H1 (cell line): ENCODE measurements at regions not wholly inside any gene's neighbourhood (a gene's known extent, or its start where the extent isn't known, plus 50 kb on each side); places are given as distances from the start of the nearest gene placed in this dataset.

ENCODE experiments used
- CTCF ChIA-PET: fragments of 300-600 bp; sonication (Branson Sonifier 250); formaldehyde crosslinking; loops from one replicate; lab custom pipeline; 2021; ENCODE audit not compliant: partially characterized antibody; lab: Charles Lee
- POLR2A ChIA-PET: fragments of 300-600 bp; sonication (Branson Sonifier 250); formaldehyde crosslinking; loops from one replicate; lab custom pipeline; 2021; ENCODE audit warnings: inconsistent platforms; ENCODE audit not compliant: partially characterized antibody; lab: Charles Lee
- DNase-seq, 2 experiments: peaks; one replicate each; pipeline versions ENCODE4 v3.0.0 to v3.0.0-alpha.2; 2010 to 2022; ENCODE audit warnings: low spot score in 2 of 2, low read depth in 1 of 2, mixed read lengths in 1 of 2
- FAIRE-seq: peaks from 2 replicates; lab custom pipeline; 2011; peaks lifted over from hg19 to GRCh38; lab: Jason Lieb, UNC
- H2AFZ ChIP-seq: 2 replicates; pipeline ENCODE4 v1.8.1; 2012; ENCODE audit warnings: low read length, inconsistent platforms
- H2AK5ac ChIP-seq: 2 replicates; pipeline ENCODE4 v1.6.1; 2013; ENCODE audit warnings: low read depth, low read length
- H2BK120ac ChIP-seq: replicated peaks from 2 replicates; pipeline ENCODE3; 2013; ENCODE audit warnings: low read depth, low read length, inconsistent platforms
- H2BK12ac ChIP-seq: 2 replicates; pipeline ENCODE4 v1.6.1; 2013; ENCODE audit warnings: low read depth, low read length
- H2BK15ac ChIP-seq: 2 replicates; pipeline ENCODE4 v1.6.1; 2013; ENCODE audit warnings: low read length
- H2BK20ac ChIP-seq: 2 replicates; pipeline ENCODE4 v1.6.1; 2013; ENCODE audit warnings: low read length
- H2BK5ac ChIP-seq: 2 replicates; pipeline ENCODE4 v1.6.1; 2013; ENCODE audit warnings: low read depth, low read length
- H3K14ac ChIP-seq: 2 replicates; pipeline ENCODE4 v1.6.1; 2013; ENCODE audit warnings: inconsistent platforms; ENCODE audit not compliant: insufficient read length
- H3K18ac ChIP-seq: 2 replicates; pipeline ENCODE4 v1.6.1; 2013; ENCODE audit warnings: low read length; ENCODE audit errors: extremely low read depth
- H3K23ac ChIP-seq: 2 replicates; pipeline ENCODE4 v1.6.1; 2013; ENCODE audit warnings: inconsistent platforms; ENCODE audit not compliant: insufficient read length
- H3K23me2 ChIP-seq: 2 replicates; pipeline ENCODE4 v1.6.1; 2013; ENCODE audit warnings: low read depth, low read length
- H3K27ac ChIP-seq: 2 replicates; pipeline ENCODE4 v1.6.1; 2011; ENCODE audit warnings: low read depth, low read length, inconsistent platforms
- H3K27me3 ChIP-seq, 4 experiments: replicated peaks in 1 of 4; 1 replicate in 1 of 4; 2 replicates in 3 of 4; pipeline versions ENCODE4 v1.6.1 to v1.8.1; 2011 to 2013; ENCODE audit warnings: low read length in 3 of 4, mild to moderate bottlenecking in 3 of 4, inconsistent platforms in 2 of 4, mixed read lengths in 2 of 4, moderate library complexity in 1 of 4; ENCODE audit not compliant: control insufficient read depth in 3 of 4, insufficient read depth in 3 of 4; ENCODE audit errors: extremely low read depth in 1 of 4
- H3K36me3 ChIP-seq, 4 experiments: 2 replicates each; pipeline versions ENCODE4 v1.6.1 to v1.8.1; 2011 to 2013; ENCODE audit warnings: mild to moderate bottlenecking in 4 of 4, low read length in 3 of 4, moderate library complexity in 2 of 4, control low read depth in 1 of 4, inconsistent platforms in 1 of 4; ENCODE audit not compliant: insufficient read depth in 4 of 4, control insufficient read depth in 2 of 4
- H3K4ac ChIP-seq: replicated peaks from 2 replicates; pipeline ENCODE3; 2013; ENCODE audit warnings: low read length, low read depth, mixed read lengths, inconsistent platforms; ENCODE audit not compliant: insufficient read length
- H3K4me1 ChIP-seq, 4 experiments: replicated peaks in 1 of 4; 1 replicate in 1 of 4; 2 replicates in 3 of 4; pipeline versions ENCODE4 v1.6.1 to v1.8.1; 2011 to 2013; ENCODE audit warnings: low read length in 3 of 4, inconsistent platforms in 2 of 4, mixed read lengths in 1 of 4; ENCODE audit not compliant: insufficient read depth in 4 of 4, control insufficient read depth in 3 of 4
- H3K4me2 ChIP-seq, 2 experiments: 2 replicates each; pipeline versions ENCODE4 v1.6.1 to v1.8.1; 2011 to 2013; ENCODE audit warnings: low read depth in 2 of 2, low read length in 2 of 2, control low read depth in 1 of 2, inconsistent platforms in 1 of 2, mild to moderate bottlenecking in 1 of 2; ENCODE audit not compliant: insufficient read depth in 1 of 2
- H3K4me3 ChIP-seq, 4 experiments: fragments of 200-600, 300-600 bp in 1 of 4; sonication (generic), shearing (Covaris generic), sonication (Bioruptor Twin) in 1 of 4; 2 replicates each; pipeline versions ENCODE4 v1.5.1 to v1.8.1; 2011 to 2016; ENCODE audit warnings: low read length in 4 of 4, low read depth in 3 of 4, control low read depth in 2 of 4, inconsistent platforms in 2 of 4, mild to moderate bottlenecking in 2 of 4, mixed read lengths in 1 of 4, moderate library complexity in 1 of 4; ENCODE audit not compliant: insufficient read depth in 2 of 4; ENCODE audit errors: extremely low read depth in 1 of 4
- H3K56ac ChIP-seq: replicated peaks from 2 replicates; pipeline ENCODE3; 2013; ENCODE audit warnings: low read depth, mild to moderate bottlenecking, mixed read lengths, low read length, inconsistent platforms; ENCODE audit not compliant: insufficient read length
- H3K79me1 ChIP-seq: 2 replicates; pipeline ENCODE4 v1.6.1; 2013; ENCODE audit warnings: low read depth, low read length, control low read depth
- H3K79me2 ChIP-seq, 2 experiments: 2 replicates each; pipeline versions ENCODE4 v1.6.1 to v1.8.1; 2012 to 2013; ENCODE audit warnings: low read length in 2 of 2, mild to moderate bottlenecking in 2 of 2, inconsistent platforms in 1 of 2; ENCODE audit not compliant: insufficient read depth in 2 of 2, control insufficient read depth in 1 of 2
- H3K9ac ChIP-seq, 4 experiments: replicated peaks in 1 of 4; 1 replicate in 1 of 4; 2 replicates in 3 of 4; pipeline versions ENCODE4 v1.6.1 to v1.8.1; 2011 to 2013; ENCODE audit warnings: low read depth in 3 of 4, low read length in 3 of 4, control low read depth in 2 of 4, mild to moderate bottlenecking in 2 of 4, moderate library complexity in 2 of 4, inconsistent platforms in 1 of 4; ENCODE audit errors: extremely low read depth in 1 of 4
- H3K9me3 ChIP-seq, 2 experiments: 2 replicates each; pipeline versions ENCODE4 v1.6.1 to v1.8.1; 2012 to 2013; ENCODE audit warnings: mild to moderate bottlenecking in 2 of 2, moderate library complexity in 2 of 2, control low read depth in 1 of 2, inconsistent platforms in 1 of 2, low read depth in 1 of 2, low read length in 1 of 2, mixed read lengths in 1 of 2; ENCODE audit not compliant: insufficient read depth in 2 of 2
- H4K20me1 ChIP-seq, 2 experiments: replicated peaks in 1 of 2; 2 replicates each; pipeline versions ENCODE3 to v1.8.1; 2011 to 2013; ENCODE audit warnings: inconsistent platforms in 2 of 2, low read length in 2 of 2, mild to moderate bottlenecking in 1 of 2; ENCODE audit not compliant: insufficient read depth in 2 of 2, control insufficient read depth in 1 of 2
- H4K5ac ChIP-seq: 2 replicates; pipeline ENCODE4 v1.6.1; 2013; ENCODE audit warnings: low read length, low read depth, mixed read lengths, inconsistent platforms; ENCODE audit not compliant: insufficient read length
- H4K8ac ChIP-seq: 2 replicates; pipeline ENCODE4 v1.8.0; 2013; ENCODE audit warnings: mild to moderate bottlenecking, moderate library complexity, low read length, inconsistent platforms; ENCODE audit not compliant: insufficient read depth; ENCODE audit errors: extremely low read depth
- H4K91ac ChIP-seq: replicated peaks from 2 replicates; pipeline ENCODE3; 2013; ENCODE audit warnings: low read length, mixed read lengths, inconsistent platforms; ENCODE audit not compliant: insufficient read length
- FOSL1 ChIP-seq: IDR thresholded peaks from 2 replicates; pipeline ENCODE4 v1.6.1; 2011; ENCODE audit warnings: mild to moderate bottlenecking, low read depth, low read length, moderate library complexity; ENCODE audit not compliant: insufficient read depth
- GTF2F1 ChIP-seq: IDR thresholded peaks from 2 replicates; pipeline ENCODE4 v1.6.1; 2012; ENCODE audit warnings: low read depth, low read length, improper control_type of control experiment, borderline replicate concordance
- KDM4A ChIP-seq: IDR thresholded peaks from one replicate; pipeline ENCODE4 v1.7.1; 2012; ENCODE audit warnings: low read depth, mild to moderate bottlenecking, moderate library complexity, low read length, inconsistent platforms; ENCODE audit not compliant: severe bottlenecking
- SIRT6 ChIP-seq: IDR thresholded peaks from one replicate; pipeline ENCODE4 v1.7.1; 2012; ENCODE audit warnings: low read length, inconsistent platforms
- TAF7 ChIP-seq: optimal IDR thresholded peaks from 2 replicates; pipeline ENCODE3; 2011; ENCODE audit warnings: low read depth, mild to moderate bottlenecking, inconsistent platforms, low read length, moderate library complexity, borderline replicate concordance
- WGBS, 2 experiments: shearing (Covaris generic) in 1 of 2; methylation state at CpG; one replicate each; pipeline versions ENCODE4 v1.1.6 to v1.1.7; 2013 to 2015; ENCODE audit warnings: low lambda C conversion rate in 2 of 2, mixed read lengths in 2 of 2, inconsistent platforms in 1 of 2, low coverage in 1 of 2, missing lambda C conversion rate in 1 of 2; ENCODE audit not compliant: insufficient replicate concordance in 2 of 2, insufficient coverage in 1 of 2, insufficient read length in 1 of 2; ENCODE audit errors: extremely low coverage in 1 of 2, missing lambda C conversion rate in 1 of 2; 5-methylcytosine and 5-hydroxymethylcytosine counted together

DNA sequence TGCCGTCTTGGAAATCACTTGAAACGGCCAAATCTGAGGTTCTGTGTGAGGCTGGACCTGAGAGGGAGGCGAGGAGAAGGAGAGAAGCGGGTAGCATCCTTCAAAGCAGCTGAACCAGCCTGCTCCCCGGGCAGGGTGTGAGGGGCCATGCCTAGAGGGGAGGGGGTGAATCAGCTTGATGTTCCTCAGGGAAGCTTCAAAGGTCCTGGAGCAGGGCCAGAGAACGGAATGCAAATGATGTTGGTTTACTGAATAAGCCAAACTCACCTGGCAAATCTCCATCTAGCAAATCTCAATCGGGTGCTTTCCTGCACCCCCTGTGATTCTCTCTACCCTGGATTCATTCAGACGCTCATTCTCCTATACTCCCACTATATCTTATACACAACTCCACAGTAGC, 226.9 kb downstream of the WDR11 start:
- Histone ChIP-seq H2BK120ac (no peak overlapping the region), H3K4ac (no peak overlapping the region), H2BK15ac (no peak overlapping the region), H2BK12ac (no peak overlapping the region), H3K23me2 (no peaks in the 10 kb centered on the region), H3K79me2 (no peaks in the 10 kb centered on the region), H3K27me3 (no peaks in the 10 kb centered on the region; a peak in 1 of 7 replicates), H4K20me1 (no peaks in the 10 kb centered on the region), H2BK5ac (no peak overlapping the region), H3K4me2 (no peak overlapping the region), H3K9ac (no peak overlapping the region), H2AK5ac (no peak overlapping the region), H2AFZ (no peak overlapping the region), H3K79me1 (no peaks in the 10 kb centered on the region), H3K56ac (no peak overlapping the region), H4K91ac (no peak overlapping the region), H3K27ac (no peak overlapping the region), H3K23ac (no peak overlapping the region), H4K5ac (no peak overlapping the region), H3K36me3 (no peaks in the 10 kb centered on the region), H4K8ac (no peak overlapping the region), H3K4me3 (no peak overlapping the region), H3K18ac (no peak overlapping the region), H3K9me3 (no peaks in the 10 kb centered on the region), H3K14ac (no peak overlapping the region), H3K4me1 (peaks cover 0 to 7% (median 0%) of the 10 kb centered on the region in 4 experiments; a peak in 1 of 7 replicates), H2BK20ac (no peak overlapping the region)
- CTCF ChIA-PET, result interaction anchor here (1.0 kb wide), 1 partner anchor 8 kb away, joined by 4 read pairs; no protein-coding TSS in a partner anchor
- TF ChIP-seq KDM4A, result no peak
- no peak for TF ChIP-seq FOSL1
- no peak for TF ChIP-seq GTF2F1
- TF ChIP-seq SIRT6, result no peak
- TF ChIP-seq TAF7, result no peak
- POLR2A ChIA-PET, result interaction anchor here (0.5 kb wide), 1 partner anchor 164 kb away, joined by 3 read pairs; no protein-coding TSS in a partner anchor
- WGBS, 2 experiments, result 74% methylated on average over 8 of the region's 8 CpGs; no CpG with 5 or more reads in 1 of the 2 experiments
- no peak for DNase-seq
- no peak for FAIRE-seq
